Mesothelial cell of epicardium (in vitro differentiated cells): ENCODE measurements at regions not wholly inside any gene's neighbourhood (a gene's known extent, or its start where the extent isn't known, plus 50 kb on each side); places are given as distances from the start of the nearest gene placed in this dataset.

Experiments used
- DNase-seq, 2 experiments: peaks; one replicate each; pipeline ENCODE4 v3.0.0; 2021; ENCODE audit warnings: low spot score in 2 of 2; ENCODE audit not compliant: unreplicated experiment in 2 of 2
- H3K27ac Mint-ChIP-seq: 2 replicates; pipeline ENCODE4 v1.8.0; 2021; ENCODE audit warnings: mixed read lengths
- H3K27me3 Mint-ChIP-seq: 2 replicates; pipeline ENCODE4 v1.8.0; 2021; ENCODE audit warnings: low read depth, mixed read lengths
- H3K36me3 Mint-ChIP-seq: 2 replicates; pipeline ENCODE4 v1.8.0; 2021; ENCODE audit warnings: mixed read lengths
- H3K4me1 Mint-ChIP-seq: 2 replicates; pipeline ENCODE4 v1.8.0; 2021; ENCODE audit warnings: mixed read lengths
- H3K4me3 Mint-ChIP-seq: 2 replicates; pipeline ENCODE4 v1.8.0; 2021; ENCODE audit warnings: mild to moderate bottlenecking, moderate library complexity, mixed read lengths
- H3K9me3 Mint-ChIP-seq: 2 replicates; pipeline ENCODE4 v1.8.0; 2021; ENCODE audit warnings: mixed read lengths
- CTCF ChIP-seq: fragments of 200-600 bp; sonication (generic); IDR thresholded peaks from one replicate; pipeline ENCODE4 v1.5.0; 2021; ENCODE audit warnings: antibody characterized with exemption; ENCODE audit not compliant: unreplicated experiment

GRCh38 chr13:48844676-48845075, 131.0 kb upstream of the FNDC3A start:
- peaks cover 29% of the 10 kb centered on the region for H3K27me3 Mint-ChIP-seq
- no peak overlapping the region for H3K27ac Mint-ChIP-seq
- TF ChIP-seq CTCF = no peak
- H3K36me3 Mint-ChIP-seq = no peaks in the 10 kb centered on the region
- no peaks in the 10 kb centered on the region for H3K9me3 Mint-ChIP-seq
- DNase-seq = no peak
- no peak overlapping the region for H3K4me3 Mint-ChIP-seq
- no peaks in the 10 kb centered on the region for H3K4me1 Mint-ChIP-seq

- H3K4me1 Mint-ChIP-seq = peaks cover 10% of the 10 kb centered on the region
- H3K9me3 Mint-ChIP-seq = no peaks in the 10 kb centered on the region
- no peak overlapping the region for H3K4me3 Mint-ChIP-seq
- H3K27ac Mint-ChIP-seq = no peak overlapping the region
- no peaks in the 10 kb centered on the region for H3K36me3 Mint-ChIP-seq
- H3K27me3 Mint-ChIP-seq = peaks cover 18% of the 10 kb centered on the region
- TF ChIP-seq CTCF = no peak
- no peak for DNase-seq
These were observed 126.2 kb upstream of the FNDC3A start for GRCh38 chr13:48849515-48849914.

GRCh38 chr13:48851707-48852106, 124.0 kb upstream of the FNDC3A start:
- Mint-ChIP-seq H3K4me3 (no peak overlapping the region), H3K9me3 (no peaks in the 10 kb centered on the region), H3K27ac (no peak overlapping the region), H3K27me3 (peaks cover 18% of the 10 kb centered on the region), H3K36me3 (no peaks in the 10 kb centered on the region), H3K4me1 (peaks cover 10% of the 10 kb centered on the region)
- TF ChIP-seq CTCF = no peak
- DNase-seq = no peak

- H3K4me1 Mint-ChIP-seq = peaks cover 14% of the 10 kb centered on the region
- H3K36me3 Mint-ChIP-seq = no peaks in the 10 kb centered on the region
- H3K27me3 Mint-ChIP-seq = peaks cover 16% of the 10 kb centered on the region
- no peak overlapping the region for H3K4me3 Mint-ChIP-seq
- no peak for TF ChIP-seq CTCF
- DNase-seq = no peak
- no peak overlapping the region for H3K27ac Mint-ChIP-seq
- H3K9me3 Mint-ChIP-seq = no peaks in the 10 kb centered on the region
These were observed 122.6 kb upstream of the FNDC3A start for GRCh38 chr13:48852911-48853727.

- no peak for DNase-seq
- no peak for TF ChIP-seq CTCF
- H3K9me3 Mint-ChIP-seq = no peaks in the 10 kb centered on the region
- peaks cover 16% of the 10 kb centered on the region for H3K27me3 Mint-ChIP-seq
- H3K27ac Mint-ChIP-seq = no peak overlapping the region
- H3K4me3 Mint-ChIP-seq = no peak overlapping the region
- peaks cover 20% of the 10 kb centered on the region for H3K4me1 Mint-ChIP-seq
- no peaks in the 10 kb centered on the region for H3K36me3 Mint-ChIP-seq
These were observed 122.0 kb upstream of the FNDC3A start for GRCh38 chr13:48853728-48854102.

- Mint-ChIP-seq H3K9me3 (no peaks in the 10 kb centered on the region), H3K4me1 (peaks cover 30% of the 10 kb centered on the region), H3K36me3 (no peaks in the 10 kb centered on the region), H3K4me3 (no peak overlapping the region), H3K27ac (no peak overlapping the region), H3K27me3 (no peaks in the 10 kb centered on the region)
- no peak for DNase-seq
- TF ChIP-seq CTCF = no peak
These were observed 118.1 kb upstream of the FNDC3A start for GRCh38 chr13:48857576-48857975.
